Trophoblast cell (in vitro differentiated cells and primary cell): ENCODE measurements at regions not wholly inside any gene's neighbourhood (a gene's known extent, or its start where the extent isn't known, plus 50 kb on each side); places are given as distances from the start of the nearest gene placed in this dataset.

Source experiments
- DNase-seq, 2 donors: peaks; one replicate each; pipeline ENCODE4 v3.0.0-alpha.2; 2016
- H2AFZ ChIP-seq: 2 replicates; pipeline ENCODE4 v1.6.1; 2013; ENCODE audit warnings: low read length, moderate library complexity, mild to moderate bottlenecking; ENCODE audit not compliant: insufficient read depth, poor library complexity
- H2AK5ac ChIP-seq: 2 replicates; pipeline ENCODE4 v1.6.1; 2013; ENCODE audit warnings: mild to moderate bottlenecking, low read length
- H2BK120ac ChIP-seq: 2 replicates; pipeline ENCODE4 v1.6.1; 2013; ENCODE audit warnings: low read length, mild to moderate bottlenecking, moderate library complexity; ENCODE audit not compliant: insufficient read depth, poor library complexity
- H2BK12ac ChIP-seq: 2 replicates; pipeline ENCODE4 v1.6.1; 2013; ENCODE audit warnings: mild to moderate bottlenecking, low read length, moderate library complexity
- H2BK5ac ChIP-seq: 2 replicates; pipeline ENCODE4 v1.6.1; 2013; ENCODE audit warnings: low read length, low read depth, moderate library complexity, mild to moderate bottlenecking; ENCODE audit not compliant: poor library complexity
- H3K14ac ChIP-seq: 2 replicates; pipeline ENCODE4 v1.6.1; 2013; ENCODE audit warnings: mild to moderate bottlenecking, low read length
- H3K18ac ChIP-seq: 2 replicates; pipeline ENCODE4 v1.6.1; 2013; ENCODE audit warnings: mild to moderate bottlenecking, low read length
- H3K23ac ChIP-seq: 2 replicates; pipeline ENCODE4 v1.6.1; 2013; ENCODE audit warnings: low read length
- H3K27ac ChIP-seq: 2 replicates; pipeline ENCODE4 v1.5.1; 2013; ENCODE audit warnings: low read depth, mild to moderate bottlenecking, inconsistent platforms, low read length, moderate library complexity
- H3K27me3 ChIP-seq: 2 replicates; pipeline ENCODE4 v1.6.1; 2013; ENCODE audit warnings: inconsistent platforms, mild to moderate bottlenecking, low read length, moderate library complexity; ENCODE audit not compliant: insufficient read depth
- H3K36me3 ChIP-seq, 2 experiments: 1 replicate in 1 of 2; 2 replicates in 1 of 2; pipeline ENCODE4 v1.6.1; 2013; ENCODE audit warnings: low read length in 2 of 2, mild to moderate bottlenecking in 2 of 2, moderate library complexity in 1 of 2; ENCODE audit not compliant: insufficient read depth in 2 of 2, control insufficient read depth in 1 of 2
- H3K4ac ChIP-seq: 2 replicates; pipeline ENCODE4 v1.6.1; 2013; ENCODE audit warnings: low read depth, mild to moderate bottlenecking, low read length, moderate library complexity
- H3K4me1 ChIP-seq, 2 experiments: 1 replicate in 1 of 2; 2 replicates in 1 of 2; pipeline ENCODE4 v1.6.1; 2013; ENCODE audit warnings: low read length in 2 of 2, mild to moderate bottlenecking in 2 of 2, moderate library complexity in 1 of 2; ENCODE audit not compliant: insufficient read depth in 2 of 2, control insufficient read depth in 1 of 2
- H3K4me2 ChIP-seq: 2 replicates; pipeline ENCODE4 v1.6.1; 2013; ENCODE audit warnings: inconsistent platforms, mild to moderate bottlenecking, low read length, moderate library complexity
- H3K4me3 ChIP-seq: 2 replicates; pipeline ENCODE4 v1.5.1; 2013; ENCODE audit warnings: mild to moderate bottlenecking, low read depth, low read length, inconsistent platforms
- H3K79me1 ChIP-seq: one replicate; pipeline ENCODE4 v1.6.1; 2013; ENCODE audit warnings: low read length
- H3K79me2 ChIP-seq: 2 replicates; pipeline ENCODE4 v1.6.1; 2013; ENCODE audit warnings: low read length, mild to moderate bottlenecking; ENCODE audit not compliant: control insufficient read depth, insufficient read depth, poor library complexity
- H3K9ac ChIP-seq: 2 replicates; pipeline ENCODE4 v1.6.1; 2013; ENCODE audit warnings: mild to moderate bottlenecking, low read length
- H3K9me3 ChIP-seq: 2 replicates; pipeline ENCODE4 v1.6.1; 2013; ENCODE audit warnings: low read depth, mild to moderate bottlenecking, control low read depth, inconsistent platforms, low read length; ENCODE audit not compliant: insufficient read depth
- H4K12ac ChIP-seq: 2 replicates; pipeline ENCODE4 v1.6.1; 2013; ENCODE audit warnings: low read depth, mild to moderate bottlenecking, low read length, moderate library complexity
- H4K8ac ChIP-seq: 2 replicates; pipeline ENCODE4 v1.6.1; 2013; ENCODE audit warnings: low read depth, mild to moderate bottlenecking, low read length, moderate library complexity
- H4K91ac ChIP-seq: one replicate; pipeline ENCODE4 v1.6.1; 2013; ENCODE audit warnings: low read depth, mild to moderate bottlenecking, low read length, moderate library complexity
- WGBS: extraction: QIAGEN DNeasy Blood & Tissue Kit; methylation state at CpG from one replicate; pipeline ENCODE4 v1.1.7; 2013; ENCODE audit warnings: missing lambda C conversion rate; ENCODE audit not compliant: insufficient read length, insufficient coverage; ENCODE audit errors: extremely low coverage; 5-methylcytosine and 5-hydroxymethylcytosine counted together

GRCh38 chr1:213549982-213550381 is 437.8 kb upstream of the PROX1 start:
- H4K12ac ChIP-seq: no peak overlapping the region
- H2AK5ac ChIP-seq: no peak overlapping the region
- H3K4me3 ChIP-seq: no peak overlapping the region
- H3K4me2 ChIP-seq: no peak overlapping the region
- H2BK120ac ChIP-seq: no peak overlapping the region
- no peak overlapping the region for H3K14ac ChIP-seq
- no peak overlapping the region for H2BK5ac ChIP-seq
- no peaks in the 10 kb centered on the region for H3K79me2 ChIP-seq
- no peak overlapping the region for H4K8ac ChIP-seq
- H3K4ac ChIP-seq: no peak overlapping the region
- H3K23ac ChIP-seq: no peak overlapping the region
- H3K9me3 ChIP-seq: no peaks in the 10 kb centered on the region
- no peaks in the 10 kb centered on the region for H3K36me3 ChIP-seq
- WGBS: no CpG with 5 or more reads among the region's 3 CpGs
- H4K91ac ChIP-seq: no peak overlapping the region
- no peak overlapping the region for H2BK12ac ChIP-seq
- H3K9ac ChIP-seq: no peak overlapping the region
- H3K27me3 ChIP-seq: no peaks in the 10 kb centered on the region
- H3K18ac ChIP-seq: no peak overlapping the region
- no peak for DNase-seq
- H3K79me1 ChIP-seq: no peaks in the 10 kb centered on the region
- H2AFZ ChIP-seq: no peak overlapping the region
- H3K4me1 ChIP-seq: no peaks in the 10 kb centered on the region
- H3K27ac ChIP-seq: no peak overlapping the region

GRCh38 chr1:213550804-213551203 is 437.0 kb upstream of the PROX1 start:
- no peak overlapping the region for H3K4ac ChIP-seq
- H3K27ac ChIP-seq: no peak overlapping the region
- no peak overlapping the region for H2BK12ac ChIP-seq
- H4K12ac ChIP-seq: no peak overlapping the region
- no peak overlapping the region for H2BK120ac ChIP-seq
- no peaks in the 10 kb centered on the region for H3K36me3 ChIP-seq
- no CpG with 5 or more reads among the region's 4 CpGs for WGBS
- no peak overlapping the region for H2BK5ac ChIP-seq
- no peak overlapping the region for H4K8ac ChIP-seq
- no peaks in the 10 kb centered on the region for H3K4me1 ChIP-seq
- DNase-seq: no peak
- H3K79me1 ChIP-seq: no peaks in the 10 kb centered on the region
- H3K4me3 ChIP-seq: no peak overlapping the region
- no peak overlapping the region for H2AFZ ChIP-seq
- no peaks in the 10 kb centered on the region for H3K79me2 ChIP-seq
- H3K14ac ChIP-seq: no peak overlapping the region
- H3K9ac ChIP-seq: no peak overlapping the region
- H3K9me3 ChIP-seq: no peaks in the 10 kb centered on the region
- H3K4me2 ChIP-seq: no peak overlapping the region
- H3K23ac ChIP-seq: no peak overlapping the region
- H4K91ac ChIP-seq: no peak overlapping the region
- H3K27me3 ChIP-seq: no peaks in the 10 kb centered on the region
- no peak overlapping the region for H3K18ac ChIP-seq
- H2AK5ac ChIP-seq: no peak overlapping the region

GRCh38 chr1:213552045-213552444 is 435.7 kb upstream of the PROX1 start:
- Histone ChIP-seq H3K79me1 (no peaks in the 10 kb centered on the region), H3K9me3 (no peaks in the 10 kb centered on the region), H3K4me1 (no peaks in the 10 kb centered on the region), H3K4me3 (no peak overlapping the region), H2AK5ac (no peak overlapping the region), H3K36me3 (no peaks in the 10 kb centered on the region), H3K27me3 (no peaks in the 10 kb centered on the region), H2BK120ac (no peak overlapping the region), H4K91ac (no peak overlapping the region), H3K4me2 (no peak overlapping the region), H4K8ac (no peak overlapping the region), H3K23ac (no peak overlapping the region), H2AFZ (no peak overlapping the region), H4K12ac (no peak overlapping the region), H2BK12ac (no peak overlapping the region), H2BK5ac (no peak overlapping the region), H3K14ac (no peak overlapping the region), H3K27ac (no peak overlapping the region), H3K9ac (no peak overlapping the region), H3K79me2 (no peaks in the 10 kb centered on the region), H3K4ac (no peak overlapping the region), H3K18ac (no peak overlapping the region)
- no peak for DNase-seq
- no CpG with 5 or more reads among the region's 1 CpG for WGBS

DNA sequence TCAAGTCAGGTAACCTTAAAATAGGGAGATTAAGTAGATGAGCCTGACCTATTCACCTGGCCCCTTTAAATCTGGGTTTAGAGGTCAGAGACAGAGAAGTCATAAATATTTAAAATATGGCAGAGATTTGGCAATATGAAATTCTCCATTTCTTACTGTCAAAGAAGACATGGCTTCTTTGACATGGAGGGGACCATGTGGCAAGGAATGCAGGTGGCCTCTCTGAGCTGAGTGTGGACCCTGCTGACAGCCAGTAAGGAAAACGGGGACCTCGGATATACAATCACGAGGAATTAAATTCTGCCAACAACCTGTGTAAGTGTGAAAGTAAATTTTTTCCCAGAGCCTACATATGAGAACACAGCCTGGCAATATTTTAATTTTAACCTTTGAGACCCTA is 427.5 kb upstream of the PROX1 start:
- Histone ChIP-seq H2AFZ (no peak overlapping the region), H3K9me3 (peaks cover 2% of the 10 kb centered on the region), H3K27ac (no peak overlapping the region), H3K79me2 (no peaks in the 10 kb centered on the region), H4K8ac (no peak overlapping the region), H3K4me3 (no peak overlapping the region), H3K23ac (no peak overlapping the region), H3K14ac (no peak overlapping the region), H3K27me3 (no peaks in the 10 kb centered on the region), H2BK5ac (no peak overlapping the region), H4K91ac (no peak overlapping the region), H3K4me1 (no peaks in the 10 kb centered on the region), H2BK12ac (no peak overlapping the region), H2BK120ac (no peak overlapping the region), H3K4me2 (no peak overlapping the region), H3K18ac (no peak overlapping the region), H3K79me1 (no peaks in the 10 kb centered on the region), H3K9ac (no peak overlapping the region), H3K4ac (no peak overlapping the region), H3K36me3 (no peaks in the 10 kb centered on the region), H4K12ac (no peak overlapping the region), H2AK5ac (no peak overlapping the region)
- no CpG with 5 or more reads among the region's 3 CpGs for WGBS
- no peak for DNase-seq
